Heart left ventricle (tissue), 16 donors: ENCODE measurements at regions not wholly inside any gene's neighbourhood (a gene's known extent, or its start where the extent isn't known, plus 50 kb on each side); places are given as distances from the start of the nearest gene placed in this dataset.
A peak's percentile ranks its signal among the peaks of the same experiment; 100 is the strongest.

Source experiments
- ATAC-seq, 4 donors: fragments of 200-7000 bp; cut with Tn5 transposase; one replicate each; pipeline ENCODE4 v1.9.1; 2020 to 2022; ENCODE audit warnings: moderate library complexity in 4 of 4, mild to moderate bottlenecking in 3 of 4, moderate number of reproducible peaks in 1 of 4
- DNase-seq, 5 donors: peaks; one replicate each; pipeline ENCODE4 v3.0.0-alpha.2; 2020
- H3K27ac ChIP-seq, 12 donors: fragments of 200-600 bp; sonication (generic) in 4 of 12; one replicate each; pipeline versions ENCODE4 v1.5.0 to v1.8.0; 2016 to 2022; ENCODE audit warnings: mild to moderate bottlenecking in 2 of 12
- H3K27me3 ChIP-seq, 9 donors: fragments of 200-600 bp; sonication (generic) in 2 of 9; one replicate each; pipeline versions ENCODE4 v1.5.1 to v1.8.0; 2016 to 2022; ENCODE audit warnings: mild to moderate bottlenecking in 3 of 9
- H3K36me3 ChIP-seq, 9 donors: fragments of 200-600 bp; sonication (generic) in 2 of 9; one replicate each; pipeline versions ENCODE4 v1.5.0 to v1.8.0; 2018 to 2022; ENCODE audit warnings: mild to moderate bottlenecking in 2 of 9
- H3K4me1 ChIP-seq, 12 donors: fragments of 200-600 bp; sonication (generic) in 4 of 12; one replicate each; pipeline versions ENCODE4 v1.5.0 to v1.8.0; 2016 to 2022; ENCODE audit warnings: mild to moderate bottlenecking in 3 of 12
- H3K4me3 ChIP-seq, 12 donors: fragments of 200-600 bp; sonication (generic) in 4 of 12; one replicate each; pipeline versions ENCODE4 v1.5.0 to v1.8.0; 2017 to 2022; ENCODE audit warnings: mild to moderate bottlenecking in 9 of 12, moderate library complexity in 4 of 12
- H3K9me3 ChIP-seq, 12 donors: fragments of 200-600 bp; sonication (generic) in 4 of 12; one replicate each; pipeline versions ENCODE4 v1.5.0 to v1.8.0; 2016 to 2022; ENCODE audit warnings: mild to moderate bottlenecking in 1 of 12
- CTCF ChIP-seq, 12 donors: fragments of 200-600 bp; sonication (generic) in 4 of 12; IDR thresholded peaks; one replicate each; pipeline versions ENCODE4 v1.5.0 to v1.8.0; 2018 to 2022; ENCODE audit warnings: antibody characterized with exemption in 12 of 12, mild to moderate bottlenecking in 5 of 12
- POLR2A ChIP-seq, 2 donors: fragments of 450-650 bp; IDR thresholded peaks; one replicate each; pipeline ENCODE4 v1.6.1; 2017; ENCODE audit warnings: antibody characterized with exemption in 2 of 2, mild to moderate bottlenecking in 2 of 2, moderate library complexity in 2 of 2
- WGBS, 4 donors: extraction: QIAGEN DNeasy Blood & Tissue Kit in 2 of 4; methylation state at CpG; one replicate each; pipeline versions ENCODE4 v1.1.5 to v1.1.7; 2013 to 2018; 5-methylcytosine and 5-hydroxymethylcytosine counted together
- intact Hi-C, 10 donors: fragments of 100-400 bp; cut with DNase I; formaldehyde crosslinking; loops; one replicate each; pipeline versions ENCODE4 v1.11.1 to v1.14.2; 2022
- donor health status: ischemic (EF 13 %, LVEDD 7.1; RV severe dilation, severe dysfunction).
- donor health status: healthy with polysubstance abuse.
- donor health status: DM: no; HTN: yes; CAD: no.
- donor health status: DM: no; HTN: no; CAD: no.
- donor health status: ischemic (EF 25% LVEDD 6.9; RV normal size, moderate dysfunction).
- donor health status: ischemic (EF 25% LVEDD 5.7; RV mildly dilated, moderate dysfunction).
- donor health status: healthy.
- donor health status: DM: yes; HTN: yes; CAD: no.
- donor health status: ischemic (EF 35%, LVEDD 5.7; RV mildly dilated, moderate dysfunction).
- donor health status: nonischemic (EF 11% LVEDD 7.7; RV severe dilation, severe dysfunction).
- donor health status: DM: yes; HTN: yes; CAD: no.
- donor health status: PGD.
- donor health status: ischemic (EF 29% LVEDD 5.4; RV normal size, mild dysfunction).
- donor health status: nonischemic (EF 23%, LVEDD 6.1; RV moderate dilation, normal function).

- peaks cover 0 to 12% (median 0%) of the 10 kb centered on the region in 12 donors for H3K9me3 ChIP-seq
- no peak for ATAC-seq
- no peak for DNase-seq
- TF ChIP-seq CTCF (IDR thresholded peaks at IDR 0.05) (no peak), POLR2A (IDR thresholded peaks at IDR 0.05) (no peak)
- H3K27me3 ChIP-seq = no peaks in the 10 kb centered on the region
- no peaks in the 10 kb centered on the region for H3K36me3 ChIP-seq
- H3K4me1 ChIP-seq = peaks cover 0 to 7% (median 0%) of the 10 kb centered on the region in 12 donors
- H3K27ac ChIP-seq = no peak overlapping the region
- intact Hi-C loops = loop anchor here in 1 of 10 donors (10.0 kb wide), 1 partner anchor 54 kb away; no protein-coding TSS in a partner anchor
- H3K4me3 ChIP-seq = no peak overlapping the region
- WGBS, 4 donors = 79 to 89% (median 87%) methylated on average over 5 of the region's 5 CpGs
Observed at GRCh38 chr21:28608646-28609045, 384.0 kb downstream of the LTN1 start.

DNA sequence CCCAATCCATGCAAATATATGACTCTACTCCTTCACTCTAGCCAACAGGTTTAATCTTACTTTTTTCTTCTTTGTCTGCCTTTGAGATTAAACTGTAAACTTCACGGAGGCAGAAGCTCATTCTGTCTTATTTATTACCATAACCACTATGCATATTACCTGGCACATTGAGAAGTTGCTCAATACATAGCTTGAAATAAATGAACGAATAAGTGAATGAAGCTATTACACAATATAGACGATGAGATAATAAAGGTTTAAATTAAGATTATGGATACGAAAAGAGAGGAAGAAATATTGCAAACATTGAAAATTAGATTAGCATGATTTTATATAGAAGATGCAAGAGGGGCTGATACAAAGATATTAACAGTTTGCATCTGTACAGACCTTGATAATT is 385.1 kb downstream of the LTN1 start:
- Histone ChIP-seq H3K4me1 (peaks cover 0 to 7% (median 0%) of the 10 kb centered on the region in 12 donors), H3K27ac (no peak overlapping the region), H3K36me3 (no peaks in the 10 kb centered on the region), H3K9me3 (peaks cover 0 to 12% (median 0%) of the 10 kb centered on the region in 12 donors), H3K4me3 (no peak overlapping the region), H3K27me3 (no peaks in the 10 kb centered on the region)
- ATAC-seq (no peak), DNase-seq (no peak)
- TF ChIP-seq CTCF (IDR thresholded peaks at IDR 0.05) (no peak), POLR2A (IDR thresholded peaks at IDR 0.05) (no peak)
- intact Hi-C loops = loop anchor here in 1 of 10 donors (10.0 kb wide), 1 partner anchor 53 kb away; no protein-coding TSS in a partner anchor
- WGBS, 4 donors = 84 to 96% (median 95%) methylated on average over 4 of the region's 4 CpGs

GRCh38 chr21:28604946-28605537 is 387.6 kb downstream of the LTN1 start:
- WGBS, 4 donors = 74 to 82% (median 74%) methylated on average over 3 of the region's 3 CpGs
- ATAC-seq = peak in 3 of 4 donors; percentile 18 to 38 (median 31)
- intact Hi-C loops = loop anchor here in 1 of 10 donors (10.0 kb wide), 1 partner anchor 50 kb away; no protein-coding TSS in a partner anchor
- H3K4me1 ChIP-seq = peaks cover 0 to 7% (median 0%) of the 10 kb centered on the region in 12 donors
- H3K27me3 ChIP-seq = no peaks in the 10 kb centered on the region
- DNase-seq = no peak
- peaks cover 0 to 18% (median 5%) of the 10 kb centered on the region in 12 donors for H3K9me3 ChIP-seq
- no peak overlapping the region for H3K4me3 ChIP-seq
- no peak overlapping the region for H3K27ac ChIP-seq
- H3K36me3 ChIP-seq = no peaks in the 10 kb centered on the region
- TF ChIP-seq POLR2A (IDR thresholded peaks at IDR 0.05) (no peak), CTCF (IDR thresholded peaks at IDR 0.05) (no peak)

GRCh38 chr21:28602546-28602945 is 390.1 kb downstream of the LTN1 start:
- ATAC-seq (no peak), DNase-seq (no peak)
- Histone ChIP-seq H3K4me1 (peaks cover 0 to 11% (median 0%) of the 10 kb centered on the region in 12 donors), H3K4me3 (no peak overlapping the region), H3K27me3 (no peaks in the 10 kb centered on the region), H3K9me3 (peaks cover 0 to 21% (median 9%) of the 10 kb centered on the region in 12 donors), H3K36me3 (no peaks in the 10 kb centered on the region), H3K27ac (no peak overlapping the region)
- TF ChIP-seq POLR2A (IDR thresholded peaks at IDR 0.05) = no peak
- TF ChIP-seq CTCF (IDR thresholded peaks at IDR 0.05) = no peak
- intact Hi-C loops = loop anchor here in 1 of 10 donors (10.0 kb wide), 1 partner anchor 48 kb away; no protein-coding TSS in a partner anchor
